K562 (cell line): ENCODE measurements at regions not wholly inside any gene's neighbourhood (a gene's known extent, or its start where the extent isn't known, plus 50 kb on each side); places are given as distances from the start of the nearest gene placed in this dataset.

Experiments
- HDAC6 ChIP-seq: IDR thresholded peaks from 2 replicates; pipeline ENCODE4 v1.6.1; 2012; ENCODE audit warnings: low read depth, mild to moderate bottlenecking, control low read depth, inconsistent platforms, low read length, moderate library complexity
- NR3C1 ChIP-seq: sonication (generic); formaldehyde crosslinking; IDR thresholded peaks from 2 replicates; pipeline ENCODE4 v1.8.1; 2022; ENCODE audit warnings: missing genetic modification reagents
- PKNOX1 ChIP-seq: fragments of 450-650 bp; IDR thresholded peaks from 2 replicates; pipeline ENCODE4 v1.6.1; 2016
- POLR2A ChIP-seq: fragments of 450-650 bp; conservative IDR thresholded peaks from 2 replicates; pipeline ENCODE4 v1.6.1; 2016
- POLR2G ChIP-seq: fragments of 200-400 bp; formaldehyde crosslinking; IDR thresholded peaks from 2 replicates; pipeline ENCODE4 v1.6.1; 2017; ENCODE audit warnings: low read depth, mild to moderate bottlenecking, antibody characterized with exemption, low read length, moderate library complexity
- ZBTB11 ChIP-seq, 3 experiments: fragments of 200-800 bp in 1 of 3; fragments of 250-450 bp in 1 of 3; fragments of 450-650 bp in 1 of 3; sonication (Bioruptor Pico) in 1 of 3; sonication (Bioruptor generic) in 1 of 3; formaldehyde crosslinking in 1 of 3; IDR thresholded peaks; 2 replicates each; pipeline versions ENCODE4 v1.6.1 to v1.8.0; 2016 to 2022; ENCODE audit warnings: mild to moderate bottlenecking in 2 of 3, missing genetic modification characterization in 2 of 3, missing compliant biosample characterization in 1 of 3, moderate library complexity in 1 of 3
- ZBTB9 ChIP-seq: fragments of 450-650 bp; formaldehyde crosslinking; IDR thresholded peaks from 2 replicates; pipeline ENCODE4 v1.4.0; 2020; ENCODE audit warnings: mild to moderate bottlenecking, moderate library complexity

- TF ChIP-seq NR3C1 (no peak), HDAC6 (no peak), POLR2A (no peak), ZBTB11 (CRISPR knock-in tag; IDR thresholded peaks at IDR 0.05) (no peak), PKNOX1 (no peak), POLR2G (no peak), ZBTB9 (CRISPR knock-in tag) (no peak)
Measured at GRCh38 chr7:19834566-19834965, 61.1 kb upstream of the TMEM196 start.
